ENCODE measurements at regions not wholly inside any gene's neighbourhood (a gene's known extent, or its start where the extent isn't known, plus 50 kb on each side); places are given as distances from the start of the nearest gene placed in this dataset.

- TF ChIP-seq CTCF (IDR thresholded peaks at IDR 0.05) (no peak), ZFX (IDR thresholded peaks at IDR 0.05; ENCODE audit: borderline replicate concordance) (no peak)
Observed at GRCh38 chr2:220277445-220277975, 650.1 kb downstream of the SLC4A3 start.

Data from 22Rv1 (cell line).